ENCODE measurements at regions not wholly inside any gene's neighbourhood (a gene's known extent, or its start where the extent isn't known, plus 50 kb on each side); places are given as distances from the start of the nearest gene placed in this dataset.

- no peak overlapping the region for H3K4me3 ChIP-seq
- no peak overlapping the region for H3K27ac ChIP-seq
- no peaks in the 10 kb centered on the region for H3K4me1 ChIP-seq
- no peaks in the 10 kb centered on the region for H3K27me3 ChIP-seq (ENCODE audit: low read depth)
- no peak for DNase-seq
- TF ChIP-seq CTCF (IDR thresholded peaks at IDR 0.05), result no peak
- intact Hi-C loops (cut with DNase I), result no loop called here
- H3K9me3 ChIP-seq, result no peaks in the 10 kb centered on the region
- ATAC-seq, result no peak
- no peaks in the 10 kb centered on the region for H3K36me3 ChIP-seq
These were observed 333.5 kb downstream of the LRIG3 start for GRCh38 chr12:58586762-58587161.

GRCh38 chr12:58588770-58589169 lies 331.5 kb downstream of the LRIG3 start:
- H3K4me1 ChIP-seq, result no peaks in the 10 kb centered on the region
- intact Hi-C loops (cut with DNase I), result no loop called here
- TF ChIP-seq CTCF (IDR thresholded peaks at IDR 0.05), result no peak
- H3K27me3 ChIP-seq (ENCODE audit: low read depth), result no peaks in the 10 kb centered on the region
- no peaks in the 10 kb centered on the region for H3K36me3 ChIP-seq
- no peak overlapping the region for H3K4me3 ChIP-seq
- no peaks in the 10 kb centered on the region for H3K9me3 ChIP-seq
- H3K27ac ChIP-seq, result no peak overlapping the region
- DNase-seq, result no peak
- no peak for ATAC-seq

- Histone ChIP-seq H3K36me3 (no peaks in the 10 kb centered on the region), H3K4me1 (no peaks in the 10 kb centered on the region), H3K27me3 (ENCODE audit: low read depth) (no peaks in the 10 kb centered on the region), H3K4me3 (no peak overlapping the region), H3K9me3 (no peaks in the 10 kb centered on the region), H3K27ac (no peak overlapping the region)
- no peak for DNase-seq
- intact Hi-C loops (cut with DNase I), result no loop called here
- ATAC-seq, result no peak
- TF ChIP-seq CTCF (IDR thresholded peaks at IDR 0.05), result no peak
These were observed 327.7 kb downstream of the LRIG3 start for GRCh38 chr12:58592475-58593207.

- ATAC-seq, result no peak
- H3K27ac ChIP-seq, result no peak overlapping the region
These were observed 326.6 kb downstream of the LRIG3 start for GRCh38 chr12:58593557-58594304.

GRCh38 chr12:58596381-58596780 lies 323.9 kb downstream of the LRIG3 start:
- intact Hi-C loops (cut with DNase I), result no loop called here
- no peaks in the 10 kb centered on the region for H3K27me3 ChIP-seq (ENCODE audit: low read depth)

More at GRCh38 chr12:58593557-58594304, 326.6 kb downstream of the LRIG3 start:
- TF ChIP-seq CTCF (IDR thresholded peaks at IDR 0.05), result no peak
- Histone ChIP-seq H3K4me3 (no peak overlapping the region), H3K4me1 (no peaks in the 10 kb centered on the region), H3K27me3 (ENCODE audit: low read depth) (no peaks in the 10 kb centered on the region), H3K36me3 (no peaks in the 10 kb centered on the region), H3K9me3 (no peaks in the 10 kb centered on the region)
- intact Hi-C loops (cut with DNase I), result no loop called here
- no peak for DNase-seq

More at GRCh38 chr12:58596381-58596780, 323.9 kb downstream of the LRIG3 start:
- H3K4me3 ChIP-seq, result no peak overlapping the region
- H3K27ac ChIP-seq, result no peak overlapping the region
- no peak for TF ChIP-seq CTCF (IDR thresholded peaks at IDR 0.05)
- H3K36me3 ChIP-seq, result no peaks in the 10 kb centered on the region
- H3K9me3 ChIP-seq, result no peaks in the 10 kb centered on the region
- H3K4me1 ChIP-seq, result no peaks in the 10 kb centered on the region
- ATAC-seq, result no peak
- DNase-seq, result no peak
